ENCODE measurements at regions not wholly inside any gene's neighbourhood (a gene's known extent, or its start where the extent isn't known, plus 50 kb on each side); places are given as distances from the start of the nearest gene placed in this dataset.
A peak's percentile ranks its signal among the peaks of the same experiment; 100 is the strongest.

GRCh38 chr19:30667227-30667626, 295.0 kb downstream of the ZNF536 start:
- DNase-seq (ENCODE audit: low read depth in 2 of 2) = no peak

- DNase-seq (ENCODE audit: low read depth in 2 of 2) = peak in 1 of 2 donors; percentile 4
Observed at GRCh38 chr19:30666301-30666803, 294.2 kb downstream of the ZNF536 start.

- DNase-seq (ENCODE audit: low read depth in 2 of 2) = no peak
Observed at GRCh38 chr19:30665449-30665848, 293.3 kb downstream of the ZNF536 start.

GRCh38 chr19:30663611-30664174, 291.5 kb downstream of the ZNF536 start:
- DNase-seq (ENCODE audit: low read depth in 2 of 2) = no peak

- no peak for DNase-seq (ENCODE audit: low read depth in 2 of 2)
Observed at GRCh38 chr19:30662211-30662861, 290.2 kb downstream of the ZNF536 start.

GRCh38 chr19:30659638-30660037, 287.5 kb downstream of the ZNF536 start:
- DNase-seq (ENCODE audit: low read depth in 2 of 2) = no peak

GRCh38 chr19:30656520-30657100, 284.4 kb downstream of the ZNF536 start:
- DNase-seq (ENCODE audit: low read depth in 2 of 2) = no peak

- DNase-seq (ENCODE audit: low read depth in 2 of 2) = no peak
Observed at GRCh38 chr19:30653646-30654386, 281.6 kb downstream of the ZNF536 start.

GRCh38 chr19:30652751-30653150, 280.6 kb downstream of the ZNF536 start:
- no peak for DNase-seq (ENCODE audit: low read depth in 2 of 2)

- no peak for DNase-seq (ENCODE audit: low read depth in 2 of 2)
Observed at GRCh38 chr19:30651691-30652090, 279.5 kb downstream of the ZNF536 start.

- DNase-seq (ENCODE audit: low read depth in 2 of 2) = no peak
Observed at GRCh38 chr19:30651066-30651465, 278.9 kb downstream of the ZNF536 start.

- no peak for DNase-seq (ENCODE audit: low read depth in 2 of 2)
Observed at GRCh38 chr19:30649934-30650614, 277.9 kb downstream of the ZNF536 start.

- DNase-seq (ENCODE audit: low read depth in 2 of 2) = no peak
Observed at GRCh38 chr19:30648866-30649862, 277.0 kb downstream of the ZNF536 start.

GRCh38 chr19:30647891-30648720, 275.9 kb downstream of the ZNF536 start:
- DNase-seq (ENCODE audit: low read depth in 2 of 2) = no peak

- no peak for DNase-seq (ENCODE audit: low read depth in 2 of 2)
Observed at GRCh38 chr19:30646806-30647205, 274.6 kb downstream of the ZNF536 start.

GRCh38 chr19:30645946-30646577, 273.9 kb downstream of the ZNF536 start:
- DNase-seq (ENCODE audit: low read depth in 2 of 2) = no peak

- DNase-seq (ENCODE audit: low read depth in 2 of 2) = no peak
Observed at GRCh38 chr19:30640252-30640965, 268.2 kb downstream of the ZNF536 start.

GRCh38 chr19:30638889-30639288, 266.7 kb downstream of the ZNF536 start:
- no peak for DNase-seq (ENCODE audit: low read depth in 2 of 2)

GRCh38 chr19:30637926-30638325, 265.7 kb downstream of the ZNF536 start:
- no peak for DNase-seq (ENCODE audit: low read depth in 2 of 2)
